NB4 (cell line): ENCODE measurements at regions not wholly inside any gene's neighbourhood (a gene's known extent, or its start where the extent isn't known, plus 50 kb on each side); places are given as distances from the start of the nearest gene placed in this dataset.

ENCODE experiments used
- DNase-seq: peaks from one replicate; pipeline ENCODE4 v3.0.0; 2010; ENCODE audit warnings: low read depth
- H3K4me3 ChIP-seq: one replicate; pipeline ENCODE4 v1.5.1; 2011; ENCODE audit warnings: mild to moderate bottlenecking, low read depth, low read length, moderate library complexity
- CTCF ChIP-seq: IDR thresholded peaks from one replicate; pipeline ENCODE4 v1.5.1; 2012; ENCODE audit warnings: low read depth, low read length
- MAX ChIP-seq: IDR thresholded peaks from 2 replicates; pipeline ENCODE4 v1.6.1; 2011; ENCODE audit warnings: low read depth, low read length
- MYC ChIP-seq: IDR thresholded peaks from 2 replicates; pipeline ENCODE4 v1.6.1; 2011; ENCODE audit warnings: low read depth, low read length
- POLR2A ChIP-seq: IDR thresholded peaks from 2 replicates; pipeline ENCODE4 v1.6.1; 2011; ENCODE audit warnings: mild to moderate bottlenecking; ENCODE audit not compliant: insufficient read length; ENCODE audit errors: extremely low read depth

GRCh38 chr4:188619456-188620149 lies 480.4 kb downstream of the TRIML1 start:
- no peak for DNase-seq
- TF ChIP-seq POLR2A, result no peak
- no peak for TF ChIP-seq CTCF
- no peak for TF ChIP-seq MAX
- no peak for TF ChIP-seq MYC

GRCh38 chr4:188620608-188621007 lies 481.4 kb downstream of the TRIML1 start:
- TF ChIP-seq POLR2A (no peak), MAX (no peak), MYC (no peak), CTCF (no peak)
- H3K4me3 ChIP-seq, result no peak overlapping the region
- DNase-seq, result no peak

More at GRCh38 chr4:188619456-188620149, 480.4 kb downstream of the TRIML1 start:
- no peak overlapping the region for H3K4me3 ChIP-seq

GRCh38 chr4:188623314-188623854 lies 484.1 kb downstream of the TRIML1 start:
- no peak for DNase-seq
- H3K4me3 ChIP-seq, result no peak overlapping the region
- TF ChIP-seq MAX, result no peak
- TF ChIP-seq CTCF, result no peak
- no peak for TF ChIP-seq MYC
- TF ChIP-seq POLR2A, result no peak

GRCh38 chr4:188624370-188624769 lies 485.1 kb downstream of the TRIML1 start:
- TF ChIP-seq MYC (no peak), POLR2A (no peak), MAX (no peak), CTCF (no peak)
- H3K4me3 ChIP-seq, result no peak overlapping the region

GRCh38 chr4:188627892-188628291 lies 488.7 kb downstream of the TRIML1 start:
- no peak for DNase-seq
- TF ChIP-seq POLR2A (no peak), MAX (no peak), CTCF (no peak), MYC (no peak)
- no peak overlapping the region for H3K4me3 ChIP-seq

More at GRCh38 chr4:188624370-188624769, 485.1 kb downstream of the TRIML1 start:
- no peak for DNase-seq
